H1 (cell line): ENCODE measurements at regions not wholly inside any gene's neighbourhood (a gene's known extent, or its start where the extent isn't known, plus 50 kb on each side); places are given as distances from the start of the nearest gene placed in this dataset.

ENCODE experiments used
- CTCF ChIA-PET: fragments of 300-600 bp; sonication (Branson Sonifier 250); formaldehyde crosslinking; loops from one replicate; lab custom pipeline; 2021; ENCODE audit not compliant: partially characterized antibody; lab: Charles Lee
- POLR2A ChIA-PET: fragments of 300-600 bp; sonication (Branson Sonifier 250); formaldehyde crosslinking; loops from one replicate; lab custom pipeline; 2021; ENCODE audit warnings: inconsistent platforms; ENCODE audit not compliant: partially characterized antibody; lab: Charles Lee
- DNase-seq, 2 experiments: peaks; one replicate each; pipeline versions ENCODE4 v3.0.0 to v3.0.0-alpha.2; 2010 to 2022; ENCODE audit warnings: low spot score in 2 of 2, low read depth in 1 of 2, mixed read lengths in 1 of 2
- FAIRE-seq: peaks from 2 replicates; lab custom pipeline; 2011; peaks lifted over from hg19 to GRCh38; lab: Jason Lieb, UNC
- H2AFZ ChIP-seq: 2 replicates; pipeline ENCODE4 v1.8.1; 2012; ENCODE audit warnings: low read length, inconsistent platforms
- H2AK5ac ChIP-seq: 2 replicates; pipeline ENCODE4 v1.6.1; 2013; ENCODE audit warnings: low read depth, low read length
- H2BK120ac ChIP-seq: replicated peaks from 2 replicates; pipeline ENCODE3; 2013; ENCODE audit warnings: low read depth, low read length, inconsistent platforms
- H2BK12ac ChIP-seq: 2 replicates; pipeline ENCODE4 v1.6.1; 2013; ENCODE audit warnings: low read depth, low read length
- H2BK15ac ChIP-seq: 2 replicates; pipeline ENCODE4 v1.6.1; 2013; ENCODE audit warnings: low read length
- H2BK20ac ChIP-seq: 2 replicates; pipeline ENCODE4 v1.6.1; 2013; ENCODE audit warnings: low read length
- H2BK5ac ChIP-seq: 2 replicates; pipeline ENCODE4 v1.6.1; 2013; ENCODE audit warnings: low read depth, low read length
- H3K14ac ChIP-seq: 2 replicates; pipeline ENCODE4 v1.6.1; 2013; ENCODE audit warnings: inconsistent platforms; ENCODE audit not compliant: insufficient read length
- H3K18ac ChIP-seq: 2 replicates; pipeline ENCODE4 v1.6.1; 2013; ENCODE audit warnings: low read length; ENCODE audit errors: extremely low read depth
- H3K23ac ChIP-seq: 2 replicates; pipeline ENCODE4 v1.6.1; 2013; ENCODE audit warnings: inconsistent platforms; ENCODE audit not compliant: insufficient read length
- H3K23me2 ChIP-seq: 2 replicates; pipeline ENCODE4 v1.6.1; 2013; ENCODE audit warnings: low read depth, low read length
- H3K27ac ChIP-seq: 2 replicates; pipeline ENCODE4 v1.6.1; 2011; ENCODE audit warnings: low read depth, low read length, inconsistent platforms
- H3K27me3 ChIP-seq, 4 experiments: replicated peaks in 1 of 4; 1 replicate in 1 of 4; 2 replicates in 3 of 4; pipeline versions ENCODE4 v1.6.1 to v1.8.1; 2011 to 2013; ENCODE audit warnings: low read length in 3 of 4, mild to moderate bottlenecking in 3 of 4, inconsistent platforms in 2 of 4, mixed read lengths in 2 of 4, moderate library complexity in 1 of 4; ENCODE audit not compliant: control insufficient read depth in 3 of 4, insufficient read depth in 3 of 4; ENCODE audit errors: extremely low read depth in 1 of 4
- H3K36me3 ChIP-seq, 4 experiments: 2 replicates each; pipeline versions ENCODE4 v1.6.1 to v1.8.1; 2011 to 2013; ENCODE audit warnings: mild to moderate bottlenecking in 4 of 4, low read length in 3 of 4, moderate library complexity in 2 of 4, control low read depth in 1 of 4, inconsistent platforms in 1 of 4; ENCODE audit not compliant: insufficient read depth in 4 of 4, control insufficient read depth in 2 of 4
- H3K4ac ChIP-seq: replicated peaks from 2 replicates; pipeline ENCODE3; 2013; ENCODE audit warnings: low read length, low read depth, mixed read lengths, inconsistent platforms; ENCODE audit not compliant: insufficient read length
- H3K4me1 ChIP-seq, 4 experiments: replicated peaks in 1 of 4; 1 replicate in 1 of 4; 2 replicates in 3 of 4; pipeline versions ENCODE4 v1.6.1 to v1.8.1; 2011 to 2013; ENCODE audit warnings: low read length in 3 of 4, inconsistent platforms in 2 of 4, mixed read lengths in 1 of 4; ENCODE audit not compliant: insufficient read depth in 4 of 4, control insufficient read depth in 3 of 4
- H3K4me2 ChIP-seq, 2 experiments: 2 replicates each; pipeline versions ENCODE4 v1.6.1 to v1.8.1; 2011 to 2013; ENCODE audit warnings: low read depth in 2 of 2, low read length in 2 of 2, control low read depth in 1 of 2, inconsistent platforms in 1 of 2, mild to moderate bottlenecking in 1 of 2; ENCODE audit not compliant: insufficient read depth in 1 of 2
- H3K4me3 ChIP-seq, 4 experiments: fragments of 200-600, 300-600 bp in 1 of 4; sonication (generic), shearing (Covaris generic), sonication (Bioruptor Twin) in 1 of 4; 2 replicates each; pipeline versions ENCODE4 v1.5.1 to v1.8.1; 2011 to 2016; ENCODE audit warnings: low read length in 4 of 4, low read depth in 3 of 4, control low read depth in 2 of 4, inconsistent platforms in 2 of 4, mild to moderate bottlenecking in 2 of 4, mixed read lengths in 1 of 4, moderate library complexity in 1 of 4; ENCODE audit not compliant: insufficient read depth in 2 of 4; ENCODE audit errors: extremely low read depth in 1 of 4
- H3K56ac ChIP-seq: replicated peaks from 2 replicates; pipeline ENCODE3; 2013; ENCODE audit warnings: low read depth, mild to moderate bottlenecking, mixed read lengths, low read length, inconsistent platforms; ENCODE audit not compliant: insufficient read length
- H3K79me1 ChIP-seq: 2 replicates; pipeline ENCODE4 v1.6.1; 2013; ENCODE audit warnings: low read depth, low read length, control low read depth
- H3K79me2 ChIP-seq, 2 experiments: 2 replicates each; pipeline versions ENCODE4 v1.6.1 to v1.8.1; 2012 to 2013; ENCODE audit warnings: low read length in 2 of 2, mild to moderate bottlenecking in 2 of 2, inconsistent platforms in 1 of 2; ENCODE audit not compliant: insufficient read depth in 2 of 2, control insufficient read depth in 1 of 2
- H3K9ac ChIP-seq, 4 experiments: replicated peaks in 1 of 4; 1 replicate in 1 of 4; 2 replicates in 3 of 4; pipeline versions ENCODE4 v1.6.1 to v1.8.1; 2011 to 2013; ENCODE audit warnings: low read depth in 3 of 4, low read length in 3 of 4, control low read depth in 2 of 4, mild to moderate bottlenecking in 2 of 4, moderate library complexity in 2 of 4, inconsistent platforms in 1 of 4; ENCODE audit errors: extremely low read depth in 1 of 4
- H3K9me3 ChIP-seq, 2 experiments: 2 replicates each; pipeline versions ENCODE4 v1.6.1 to v1.8.1; 2012 to 2013; ENCODE audit warnings: mild to moderate bottlenecking in 2 of 2, moderate library complexity in 2 of 2, control low read depth in 1 of 2, inconsistent platforms in 1 of 2, low read depth in 1 of 2, low read length in 1 of 2, mixed read lengths in 1 of 2; ENCODE audit not compliant: insufficient read depth in 2 of 2
- H4K20me1 ChIP-seq, 2 experiments: replicated peaks in 1 of 2; 2 replicates each; pipeline versions ENCODE3 to v1.8.1; 2011 to 2013; ENCODE audit warnings: inconsistent platforms in 2 of 2, low read length in 2 of 2, mild to moderate bottlenecking in 1 of 2; ENCODE audit not compliant: insufficient read depth in 2 of 2, control insufficient read depth in 1 of 2
- H4K5ac ChIP-seq: 2 replicates; pipeline ENCODE4 v1.6.1; 2013; ENCODE audit warnings: low read length, low read depth, mixed read lengths, inconsistent platforms; ENCODE audit not compliant: insufficient read length
- H4K8ac ChIP-seq: 2 replicates; pipeline ENCODE4 v1.8.0; 2013; ENCODE audit warnings: mild to moderate bottlenecking, moderate library complexity, low read length, inconsistent platforms; ENCODE audit not compliant: insufficient read depth; ENCODE audit errors: extremely low read depth
- H4K91ac ChIP-seq: replicated peaks from 2 replicates; pipeline ENCODE3; 2013; ENCODE audit warnings: low read length, mixed read lengths, inconsistent platforms; ENCODE audit not compliant: insufficient read length
- CHD2 ChIP-seq: IDR thresholded peaks from 2 replicates; pipeline ENCODE4 v1.6.1; 2012; ENCODE audit warnings: low read length, improper control_type of control experiment
- CTBP2 ChIP-seq: IDR thresholded peaks from 2 replicates; pipeline ENCODE4 v1.7.0; 2011; ENCODE audit warnings: borderline replicate concordance, mild to moderate bottlenecking, moderate library complexity, mixed read lengths, low read length; ENCODE audit not compliant: insufficient read depth, insufficient read length
- EP300 ChIP-seq, 2 experiments: IDR thresholded peaks; 1 replicate in 1 of 2; 2 replicates in 1 of 2; pipeline ENCODE4 v1.6.1; 2011 to 2012; ENCODE audit warnings: low read depth in 2 of 2, low read length in 2 of 2, mild to moderate bottlenecking in 2 of 2, borderline replicate concordance in 1 of 2, inconsistent platforms in 1 of 2, moderate library complexity in 1 of 2
- FOSL1 ChIP-seq: IDR thresholded peaks from 2 replicates; pipeline ENCODE4 v1.6.1; 2011; ENCODE audit warnings: mild to moderate bottlenecking, low read depth, low read length, moderate library complexity; ENCODE audit not compliant: insufficient read depth
- GTF2F1 ChIP-seq: IDR thresholded peaks from 2 replicates; pipeline ENCODE4 v1.6.1; 2012; ENCODE audit warnings: low read depth, low read length, improper control_type of control experiment, borderline replicate concordance
- HDAC6 ChIP-seq: IDR thresholded peaks from one replicate; pipeline ENCODE4 v1.7.1; 2012; ENCODE audit warnings: low read depth, mild to moderate bottlenecking, inconsistent platforms, low read length, moderate library complexity
- JUND ChIP-seq: IDR thresholded peaks from 2 replicates; pipeline ENCODE4 v1.6.1; 2011; ENCODE audit warnings: mild to moderate bottlenecking, improper control_type of control experiment, low read length
- KDM1A ChIP-seq: fragments of 200-600, 300-600 bp; sonication (generic); IDR thresholded peaks from 2 replicates; pipeline ENCODE4 v1.7.1; 2016; ENCODE audit warnings: mild to moderate bottlenecking, low read length, borderline replicate concordance
- NANOG ChIP-seq: IDR thresholded peaks from 2 replicates; pipeline ENCODE4 v1.6.1; 2011; ENCODE audit warnings: low read length, low read depth, mild to moderate bottlenecking, inconsistent platforms; ENCODE audit not compliant: insufficient read depth, poor library complexity, severe bottlenecking
- NRF1 ChIP-seq: IDR thresholded peaks from 2 replicates; pipeline ENCODE4 v1.6.1; 2011; ENCODE audit warnings: mild to moderate bottlenecking, low read depth, low read length, improper control_type of control experiment
- SIN3A ChIP-seq, 2 experiments: IDR thresholded peaks in 1 of 2; conservative IDR thresholded peaks in 1 of 2; 2 replicates each; pipeline ENCODE4 v1.6.1; 2011 to 2012; ENCODE audit warnings: low read length in 2 of 2, improper control_type of control experiment in 1 of 2, low read depth in 1 of 2, mild to moderate bottlenecking in 1 of 2
- SUZ12 ChIP-seq: fragments of 200-600 bp; sonication (generic); IDR thresholded peaks from 2 replicates; pipeline ENCODE4 v1.6.1; 2012; ENCODE audit warnings: mild to moderate bottlenecking, inconsistent platforms, low read length, moderate library complexity, mixed read lengths
- WGBS, 2 experiments: shearing (Covaris generic) in 1 of 2; methylation state at CpG; one replicate each; pipeline versions ENCODE4 v1.1.6 to v1.1.7; 2013 to 2015; ENCODE audit warnings: low lambda C conversion rate in 2 of 2, mixed read lengths in 2 of 2, inconsistent platforms in 1 of 2, low coverage in 1 of 2, missing lambda C conversion rate in 1 of 2; ENCODE audit not compliant: insufficient replicate concordance in 2 of 2, insufficient coverage in 1 of 2, insufficient read length in 1 of 2; ENCODE audit errors: extremely low coverage in 1 of 2, missing lambda C conversion rate in 1 of 2; 5-methylcytosine and 5-hydroxymethylcytosine counted together

DNA sequence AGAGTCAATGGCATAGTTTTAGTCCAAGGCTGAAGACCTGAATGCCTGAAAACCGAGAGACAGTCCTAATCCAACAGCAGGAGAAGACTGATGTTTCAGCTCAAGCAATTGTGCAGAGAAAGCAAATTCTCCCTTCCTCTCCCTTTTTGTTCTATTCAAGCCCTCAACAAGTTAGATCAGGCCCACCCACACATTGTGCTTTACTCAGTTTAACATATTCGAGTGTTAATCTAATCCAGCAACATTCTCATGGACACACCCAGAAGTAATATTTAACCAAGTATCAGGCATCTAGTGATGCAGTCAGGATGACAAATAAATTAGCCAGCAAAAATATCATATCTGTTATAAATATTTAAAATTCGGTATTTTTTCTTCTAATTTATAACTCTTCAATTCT lies 261.1 kb downstream of the HDGFL1 start:
- Histone ChIP-seq H3K36me3 (no peaks in the 10 kb centered on the region), H3K4me1 (peaks cover 0 to 3% (median 1%) of the 10 kb centered on the region in 4 experiments; a peak in 2 of 7 replicates), H3K23me2 (no peaks in the 10 kb centered on the region), H3K27me3 (no peaks in the 10 kb centered on the region), H3K14ac (no peak overlapping the region), H3K79me1 (no peaks in the 10 kb centered on the region), H3K56ac (no peak overlapping the region), H3K23ac (no peak overlapping the region), H4K91ac (no peak overlapping the region), H2AK5ac (no peak overlapping the region), H3K18ac (no peak overlapping the region), H3K4me2 (no peak overlapping the region), H3K4me3 (no peak overlapping the region), H2BK5ac (no peak overlapping the region), H2AFZ (no peak overlapping the region), H3K4ac (no peak overlapping the region), H2BK20ac (no peak overlapping the region), H2BK12ac (no peak overlapping the region), H4K5ac (no peak overlapping the region), H3K9me3 (peaks cover 0 to 9% of the 10 kb centered on the region in 2 experiments; a peak in 1 of 4 replicates), H2BK120ac (no peak overlapping the region), H3K9ac (no peak overlapping the region), H2BK15ac (no peak overlapping the region), H4K20me1 (no peaks in the 10 kb centered on the region), H3K79me2 (no peaks in the 10 kb centered on the region), H4K8ac (no peak overlapping the region), H3K27ac (no peak overlapping the region)
- FAIRE-seq (no peak), DNase-seq (no peak)
- WGBS, 2 experiments, result 89 to 100% methylated on average over 1 to 3 of the region's 3 CpGs
- POLR2A ChIA-PET, result no interaction called here
- CTCF ChIA-PET, result interaction anchor here (0.7 kb wide), 4 partner anchors 159 to 633 kb away, joined by 3 to 6 read pairs (median 3); no protein-coding TSS in a partner anchor
- TF ChIP-seq NRF1 (no peak), KDM1A (no peak), HDAC6 (no peak), GTF2F1 (no peak), EP300 (IDR thresholded peaks at IDR 0.05; ENCODE audit: borderline replicate concordance in 1 of 2, low read depth in 2 of 2, low read length in 2 of 2) (no peak), NANOG (no peak), FOSL1 (no peak), SIN3A (conservative IDR thresholded peaks at IDR 0.05 in 1 of 2, IDR thresholded peaks at IDR 0.05 in 1 of 2; ENCODE audit: low read depth in 1 of 2, low read length in 2 of 2) (no peak), JUND (no peak), SUZ12 (no peak), CTBP2 (no peak), CHD2 (no peak)
